ENCODE measurements at regions not wholly inside any gene's neighbourhood (a gene's known extent, or its start where the extent isn't known, plus 50 kb on each side); places are given as distances from the start of the nearest gene placed in this dataset.
"Not testable (repeated sequence)": the region's sequence is repeated elsewhere in the genome, so short reads cannot be mapped to it uniquely, and the experiment has no call there.

- Histone ChIP-seq H3K4me1 (ENCODE audit: control insufficient read depth in 2 of 3, insufficient read depth in 2 of 3, low read depth in 1 of 3, low read length in 3 of 3) (no peaks in the 10 kb centered on the region), H3K36me3 (ENCODE audit: control insufficient read depth in 2 of 3, insufficient read depth in 3 of 3, low read length in 3 of 3) (no peaks in the 10 kb centered on the region), H3K9ac (ENCODE audit: low read length in 3 of 3) (no peak overlapping the region), H3K9me3 (ENCODE audit: control insufficient read depth in 2 of 3, insufficient read depth in 1 of 3, low read length in 3 of 3) (peaks cover 0 to 7% (median 6%) of the 10 kb centered on the region in 3 donors), H3K27ac (ENCODE audit: low read depth in 2 of 2, low read length in 2 of 2) (no peak overlapping the region), H3K27me3 (ENCODE audit: control insufficient read depth, insufficient read depth, low read length) (no peaks in the 10 kb centered on the region), H3K4me3 (ENCODE audit: low read length in 3 of 3) (no peak overlapping the region)
- TF ChIP-seq, protein P1, sequence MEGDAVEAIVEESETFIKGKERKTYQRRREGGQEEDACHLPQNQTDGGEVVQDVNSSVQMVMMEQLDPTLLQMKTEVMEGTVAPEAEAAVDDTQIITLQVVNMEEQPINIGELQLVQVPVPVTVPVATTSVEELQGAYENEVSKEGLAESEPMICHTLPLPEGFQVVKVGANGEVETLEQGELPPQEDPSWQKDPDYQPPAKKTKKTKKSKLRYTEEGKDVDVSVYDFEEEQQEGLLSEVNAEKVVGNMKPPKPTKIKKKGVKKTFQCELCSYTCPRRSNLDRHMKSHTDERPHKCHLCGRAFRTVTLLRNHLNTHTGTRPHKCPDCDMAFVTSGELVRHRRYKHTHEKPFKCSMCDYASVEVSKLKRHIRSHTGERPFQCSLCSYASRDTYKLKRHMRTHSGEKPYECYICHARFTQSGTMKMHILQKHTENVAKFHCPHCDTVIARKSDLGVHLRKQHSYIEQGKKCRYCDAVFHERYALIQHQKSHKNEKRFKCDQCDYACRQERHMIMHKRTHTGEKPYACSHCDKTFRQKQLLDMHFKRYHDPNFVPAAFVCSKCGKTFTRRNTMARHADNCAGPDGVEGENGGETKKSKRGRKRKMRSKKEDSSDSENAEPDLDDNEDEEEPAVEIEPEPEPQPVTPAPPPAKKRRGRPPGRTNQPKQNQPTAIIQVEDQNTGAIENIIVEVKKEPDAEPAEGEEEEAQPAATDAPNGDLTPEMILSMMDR (IDR thresholded peaks at IDR 0.05; ENCODE audit: borderline replicate concordance, extremely low read depth, insufficient read depth), result no peak
- DNase-seq (no peak), FAIRE-seq (no peak)
- intact Hi-C loops (cut with DNase I), result no loop called here
Observed at GRCh38 chr4:23091711-23092110, 399.0 kb downstream of the GBA3 start.

DNA sequence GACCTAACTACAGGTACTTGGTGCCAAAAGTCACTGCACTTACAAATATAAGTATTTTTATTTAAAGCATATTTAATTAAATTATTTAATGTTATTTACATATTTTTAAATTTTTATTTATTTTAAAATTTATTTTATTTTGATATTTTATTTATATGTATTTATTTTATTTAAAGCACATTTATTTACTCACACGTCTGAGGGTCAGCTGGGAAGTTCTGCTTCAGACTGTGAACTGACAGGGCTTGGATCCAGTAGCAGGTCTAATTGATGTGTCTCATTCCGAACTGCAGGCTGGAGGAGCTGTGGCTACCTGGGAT, 392.5 kb downstream of the GBA3 start:
- Histone ChIP-seq H3K27me3 (ENCODE audit: control insufficient read depth, insufficient read depth, low read length) (no peaks in the 10 kb centered on the region), H3K36me3 (ENCODE audit: control insufficient read depth in 2 of 3, insufficient read depth in 3 of 3, low read length in 3 of 3) (no peaks in the 10 kb centered on the region), H3K9me3 (ENCODE audit: control insufficient read depth in 2 of 3, insufficient read depth in 1 of 3, low read length in 3 of 3) (no peaks in the 10 kb centered on the region), H3K27ac (ENCODE audit: low read depth in 2 of 2, low read length in 2 of 2) (no peak overlapping the region), H3K9ac (ENCODE audit: low read length in 3 of 3) (no peak overlapping the region), H3K4me1 (ENCODE audit: control insufficient read depth in 2 of 3, insufficient read depth in 2 of 3, low read depth in 1 of 3, low read length in 3 of 3) (peaks cover 0 to 2% (median 0%) of the 10 kb centered on the region in 3 donors), H3K4me3 (ENCODE audit: low read length in 3 of 3) (no peak overlapping the region)
- TF ChIP-seq, protein P1 (IDR thresholded peaks at IDR 0.05; ENCODE audit: borderline replicate concordance, extremely low read depth, insufficient read depth), result no peak
- FAIRE-seq (no peak), DNase-seq (no peak)
- intact Hi-C loops (cut with DNase I), result no loop called here

DNA sequence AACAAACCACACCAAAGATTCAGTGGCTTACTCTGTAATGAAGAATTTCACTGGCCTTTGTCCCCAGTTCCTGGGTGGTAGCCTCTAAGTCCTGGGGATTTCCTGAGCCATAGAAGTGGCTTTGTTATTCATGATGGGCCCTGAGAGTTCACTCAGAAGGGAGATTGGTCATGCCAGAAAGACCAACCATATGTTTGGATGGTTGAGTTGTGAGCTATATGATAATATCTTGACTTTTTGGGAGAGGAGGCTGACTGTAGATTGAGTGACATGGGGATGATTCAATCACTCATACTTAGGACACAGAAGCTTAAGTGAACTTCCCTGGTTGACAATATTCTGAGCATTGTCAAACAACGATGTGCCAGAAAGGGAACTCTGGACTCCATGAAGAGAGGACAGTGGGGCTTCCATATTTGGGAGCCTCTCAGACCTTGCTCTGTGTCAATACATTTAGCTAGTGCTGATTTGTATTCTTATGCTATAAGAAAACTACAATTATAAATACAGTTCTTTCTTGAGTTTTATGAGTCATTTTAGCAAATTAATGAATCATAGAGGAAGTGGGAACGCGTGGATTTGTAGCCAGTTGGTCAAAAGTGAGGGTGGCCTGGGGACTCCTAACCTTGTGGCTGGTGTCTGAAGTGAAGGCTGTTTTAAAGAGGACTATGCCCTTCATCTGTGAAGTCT, 392.0 kb downstream of the GBA3 start:
- no peak overlapping the region for H3K27ac ChIP-seq (ENCODE audit: low read depth in 2 of 2, low read length in 2 of 2)
- DNase-seq, result peak in 1 of 5 donors; percentile 2
- no peak overlapping the region for H3K9ac ChIP-seq (ENCODE audit: low read length in 3 of 3)
- no peaks in the 10 kb centered on the region for H3K9me3 ChIP-seq (ENCODE audit: control insufficient read depth in 2 of 3, insufficient read depth in 1 of 3, low read length in 3 of 3)
- intact Hi-C loops (cut with DNase I), result no loop called here
- H3K36me3 ChIP-seq (ENCODE audit: control insufficient read depth in 2 of 3, insufficient read depth in 3 of 3, low read length in 3 of 3), result no peaks in the 10 kb centered on the region
- peaks cover 0 to 2% (median 0%) of the 10 kb centered on the region in 3 donors for H3K4me1 ChIP-seq (ENCODE audit: control insufficient read depth in 2 of 3, insufficient read depth in 2 of 3, low read depth in 1 of 3, low read length in 3 of 3)
- H3K27me3 ChIP-seq (ENCODE audit: control insufficient read depth, insufficient read depth, low read length), result no peaks in the 10 kb centered on the region
- no peak overlapping the region for H3K4me3 ChIP-seq (ENCODE audit: low read length in 3 of 3)
- FAIRE-seq, result no peak
- TF ChIP-seq, protein P1 (IDR thresholded peaks at IDR 0.05; ENCODE audit: borderline replicate concordance, extremely low read depth, insufficient read depth), result no peak

DNA sequence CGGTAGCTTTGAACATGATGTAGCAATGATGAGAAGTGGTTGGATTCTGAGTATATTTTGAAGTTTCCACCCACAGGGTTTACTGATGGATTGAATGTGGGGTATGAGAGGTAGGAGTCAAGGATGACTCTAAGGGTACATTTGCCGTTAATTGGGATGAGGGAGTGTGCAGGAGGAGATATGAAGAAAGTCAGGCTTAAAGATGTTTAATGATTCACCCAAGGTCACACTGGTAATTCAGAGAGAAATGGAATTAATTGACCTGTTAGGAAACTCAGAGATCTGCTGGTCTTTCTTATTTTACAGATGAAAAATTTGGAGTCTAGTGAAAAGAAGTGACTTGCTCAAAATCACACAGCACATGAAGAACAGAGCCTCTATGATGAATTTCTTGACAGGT, 390.7 kb downstream of the GBA3 start:
- H3K9ac ChIP-seq (ENCODE audit: low read length in 3 of 3), result no peak overlapping the region
- FAIRE-seq (no peak), DNase-seq (no peak)
- intact Hi-C loops (cut with DNase I), result no loop called here
- H3K36me3 ChIP-seq (ENCODE audit: control insufficient read depth in 2 of 3, insufficient read depth in 3 of 3, low read length in 3 of 3), result no peaks in the 10 kb centered on the region
- no peak overlapping the region for H3K4me3 ChIP-seq (ENCODE audit: low read length in 3 of 3)
- H3K27ac ChIP-seq (ENCODE audit: low read depth in 2 of 2, low read length in 2 of 2), result no peak overlapping the region
- no peaks in the 10 kb centered on the region for H3K9me3 ChIP-seq (ENCODE audit: control insufficient read depth in 2 of 3, insufficient read depth in 1 of 3, low read length in 3 of 3)
- TF ChIP-seq, protein P1 (IDR thresholded peaks at IDR 0.05; ENCODE audit: borderline replicate concordance, extremely low read depth, insufficient read depth), result no peak
- H3K4me1 ChIP-seq (ENCODE audit: control insufficient read depth in 2 of 3, insufficient read depth in 2 of 3, low read depth in 1 of 3, low read length in 3 of 3), result peaks cover 0 to 2% (median 0%) of the 10 kb centered on the region in 3 donors
- no peaks in the 10 kb centered on the region for H3K27me3 ChIP-seq (ENCODE audit: control insufficient read depth, insufficient read depth, low read length)

- H3K27ac ChIP-seq (ENCODE audit: low read depth in 2 of 2, low read length in 2 of 2); H3K27me3 ChIP-seq (ENCODE audit: control insufficient read depth, insufficient read depth, low read length); H3K9me3 ChIP-seq (ENCODE audit: control insufficient read depth in 2 of 3, insufficient read depth in 1 of 3, low read length in 3 of 3); H3K36me3 ChIP-seq (ENCODE audit: control insufficient read depth in 2 of 3, insufficient read depth in 3 of 3, low read length in 3 of 3); FAIRE-seq; DNase-seq; H3K9ac ChIP-seq (ENCODE audit: low read length in 3 of 3); H3K4me1 ChIP-seq (ENCODE audit: control insufficient read depth in 2 of 3, insufficient read depth in 2 of 3, low read depth in 1 of 3, low read length in 3 of 3); intact Hi-C loops (cut with DNase I); H3K4me3 ChIP-seq (ENCODE audit: low read length in 3 of 3): not testable (repeated sequence)
Observed at GRCh38 chr4:23080171-23080570, 387.4 kb downstream of the GBA3 start.
